ENCODE measurements at regions not wholly inside any gene's neighbourhood (a gene's known extent, or its start where the extent isn't known, plus 50 kb on each side); places are given as distances from the start of the nearest gene placed in this dataset.
"Not testable (repeated sequence)": the region's sequence is repeated elsewhere in the genome, so short reads cannot be mapped to it uniquely, and the experiment has no call there.

DNA sequence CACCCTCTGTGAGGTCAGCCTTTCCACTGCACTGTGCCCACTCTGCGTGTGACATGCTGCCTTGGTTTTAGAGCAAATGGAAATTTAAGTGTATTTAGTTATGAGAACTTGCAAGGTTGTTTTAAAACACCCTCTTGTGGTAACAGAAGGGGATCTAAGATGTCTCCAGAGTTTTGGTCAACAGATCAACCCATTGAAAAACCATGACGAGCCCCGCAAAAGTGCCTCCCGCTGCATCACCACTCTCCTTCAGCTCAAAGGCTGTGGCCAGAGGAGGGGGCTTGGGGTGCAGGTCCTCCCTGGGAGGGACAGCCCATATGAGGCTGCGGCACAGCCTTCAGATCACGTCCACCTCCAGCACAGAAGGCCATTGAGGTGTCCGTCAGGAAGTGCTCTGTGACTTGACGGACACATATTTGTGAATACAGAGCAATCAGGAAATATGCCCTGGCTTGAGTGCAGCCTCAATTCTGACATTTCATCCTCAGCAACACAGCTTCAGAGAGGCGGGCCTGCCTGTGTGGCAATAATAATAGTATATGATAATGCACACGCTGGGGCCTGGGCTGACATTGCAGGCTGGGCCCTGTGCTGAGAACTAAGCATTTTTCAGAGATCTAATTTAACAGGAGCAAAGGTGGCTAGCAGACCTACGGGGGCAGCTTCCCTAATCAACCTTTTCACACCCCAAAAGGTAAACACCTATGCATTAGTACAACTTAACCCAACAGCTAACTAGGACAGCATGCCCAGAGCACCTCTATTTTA lies 213.9 kb downstream of the ANAPC1 start:
- peaks cover 0 to 3% of the 10 kb centered on the region in 2 donors for H3K4me1 ChIP-seq
- DNase-seq (ENCODE audit: low spot score in 2 of 2): peak in 1 of 2 donors; percentile 55

DNA sequence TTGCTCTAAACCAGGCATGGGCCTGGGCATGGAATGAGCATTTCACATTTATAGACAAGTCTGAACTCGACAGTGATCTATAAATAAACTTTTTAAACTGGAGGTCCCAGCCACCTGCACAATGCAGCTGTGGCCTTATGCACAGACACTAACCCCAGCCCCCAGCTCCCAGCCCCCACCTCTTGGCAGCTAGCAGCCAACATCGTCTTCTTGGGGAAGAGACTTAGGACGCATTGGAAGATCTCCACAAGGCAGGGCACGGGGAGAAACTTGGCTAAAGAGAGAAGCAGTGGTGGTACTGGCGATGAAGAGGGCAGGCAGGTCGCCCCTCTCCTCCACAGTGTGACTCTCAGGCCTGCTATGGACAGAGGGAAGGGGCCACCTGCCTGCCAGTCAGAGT lies 213.2 kb downstream of the ANAPC1 start:
- Histone ChIP-seq H3K4me1 (peaks cover 0 to 3% of the 10 kb centered on the region in 2 donors), H3K36me3 (no peaks in the 10 kb centered on the region), H3K4me3 (no peak overlapping the region), H3K27me3 (no peaks in the 10 kb centered on the region), H3K9me3 (no peaks in the 10 kb centered on the region), H3K27ac (no peak overlapping the region)
- intact Hi-C loops (cut with DNase I): no loop called here
- DNase-seq (ENCODE audit: low spot score in 2 of 2): peak in 1 of 2 donors; percentile 51
- TF ChIP-seq, protein P1, sequence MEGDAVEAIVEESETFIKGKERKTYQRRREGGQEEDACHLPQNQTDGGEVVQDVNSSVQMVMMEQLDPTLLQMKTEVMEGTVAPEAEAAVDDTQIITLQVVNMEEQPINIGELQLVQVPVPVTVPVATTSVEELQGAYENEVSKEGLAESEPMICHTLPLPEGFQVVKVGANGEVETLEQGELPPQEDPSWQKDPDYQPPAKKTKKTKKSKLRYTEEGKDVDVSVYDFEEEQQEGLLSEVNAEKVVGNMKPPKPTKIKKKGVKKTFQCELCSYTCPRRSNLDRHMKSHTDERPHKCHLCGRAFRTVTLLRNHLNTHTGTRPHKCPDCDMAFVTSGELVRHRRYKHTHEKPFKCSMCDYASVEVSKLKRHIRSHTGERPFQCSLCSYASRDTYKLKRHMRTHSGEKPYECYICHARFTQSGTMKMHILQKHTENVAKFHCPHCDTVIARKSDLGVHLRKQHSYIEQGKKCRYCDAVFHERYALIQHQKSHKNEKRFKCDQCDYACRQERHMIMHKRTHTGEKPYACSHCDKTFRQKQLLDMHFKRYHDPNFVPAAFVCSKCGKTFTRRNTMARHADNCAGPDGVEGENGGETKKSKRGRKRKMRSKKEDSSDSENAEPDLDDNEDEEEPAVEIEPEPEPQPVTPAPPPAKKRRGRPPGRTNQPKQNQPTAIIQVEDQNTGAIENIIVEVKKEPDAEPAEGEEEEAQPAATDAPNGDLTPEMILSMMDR (IDR thresholded peaks at IDR 0.05): no peak

More for the DNA sequence above, 213.9 kb downstream of the ANAPC1 start:
- H3K9me3 ChIP-seq: no peaks in the 10 kb centered on the region
- H3K36me3 ChIP-seq: no peaks in the 10 kb centered on the region
- TF ChIP-seq, protein P1 (IDR thresholded peaks at IDR 0.05): no peak
- intact Hi-C loops (cut with DNase I): no loop called here
- no peak overlapping the region for H3K4me3 ChIP-seq
- no peak overlapping the region for H3K27ac ChIP-seq
- H3K27me3 ChIP-seq: no peaks in the 10 kb centered on the region

DNA sequence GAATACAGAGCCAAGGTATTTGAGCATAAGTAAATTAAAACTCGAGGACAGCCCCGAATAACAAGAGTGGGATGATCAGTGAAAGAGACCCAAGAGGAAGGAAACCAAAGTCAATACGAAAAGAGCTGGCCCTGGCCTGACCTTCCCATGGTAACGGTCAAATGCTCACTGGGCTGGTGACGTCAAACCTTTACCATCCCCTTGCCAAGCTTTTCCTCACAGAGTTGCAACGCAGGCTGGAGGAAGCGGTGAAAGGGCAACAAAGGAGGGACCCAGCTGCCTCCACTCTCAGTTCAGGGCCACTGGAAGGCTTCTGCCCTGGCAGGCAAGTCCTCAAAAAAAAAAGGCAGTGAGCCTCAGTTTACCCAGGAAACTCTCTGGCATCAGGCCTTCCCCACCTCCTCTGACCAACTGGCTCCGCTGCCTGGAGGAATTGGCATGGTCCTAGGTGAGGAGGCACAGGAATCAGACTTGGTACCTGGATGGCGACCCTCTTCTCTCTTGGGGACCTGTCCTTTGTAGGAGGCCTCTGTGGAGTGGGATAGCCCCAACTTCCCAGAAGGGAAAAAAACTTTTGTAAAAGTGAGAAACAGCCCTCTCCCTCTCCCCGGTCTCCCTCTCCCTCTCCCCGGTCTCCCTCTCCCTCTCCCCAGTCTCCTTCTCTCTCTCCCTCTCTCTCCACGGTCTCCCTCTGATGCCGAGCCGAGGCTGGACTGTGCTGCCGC lies 212.4 kb downstream of the ANAPC1 start:
- peaks cover 0 to 3% of the 10 kb centered on the region in 2 donors for H3K4me1 ChIP-seq
- no peaks in the 10 kb centered on the region for H3K9me3 ChIP-seq
- no peaks in the 10 kb centered on the region for H3K27me3 ChIP-seq
- H3K27ac ChIP-seq: peak overlapping the region in 1 of 2 donors; percentile 30
- H3K4me3 ChIP-seq: no peak overlapping the region
- intact Hi-C loops (cut with DNase I): no loop called here
- no peaks in the 10 kb centered on the region for H3K36me3 ChIP-seq
- TF ChIP-seq, protein P1 (IDR thresholded peaks at IDR 0.05): no peak
- DNase-seq (ENCODE audit: low spot score in 2 of 2): peak; percentile 22 to 80

DNA sequence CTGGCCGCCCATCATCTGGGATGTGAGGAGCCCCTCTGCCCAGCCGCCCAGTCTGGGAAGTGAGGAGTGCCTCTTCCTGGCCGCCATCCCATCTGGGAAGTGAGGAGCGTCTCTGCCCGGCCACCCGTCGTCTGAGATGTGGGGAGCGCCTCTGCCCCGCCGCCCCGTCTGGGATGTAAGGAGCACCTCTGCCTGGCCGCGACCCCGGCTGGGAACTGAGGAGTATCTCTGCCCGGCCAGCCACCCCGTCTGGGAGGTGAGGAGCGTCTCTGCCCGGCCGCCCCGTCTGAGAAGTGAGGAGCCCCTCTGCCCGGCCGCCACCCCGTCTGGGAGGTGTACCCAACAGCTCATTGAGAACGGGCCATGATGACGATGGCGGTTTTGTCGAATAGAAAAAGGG lies 211.4 kb downstream of the ANAPC1 start:
- H3K4me1 ChIP-seq; H3K9me3 ChIP-seq; H3K36me3 ChIP-seq; H3K27ac ChIP-seq; intact Hi-C loops (cut with DNase I); H3K27me3 ChIP-seq; H3K4me3 ChIP-seq: not testable (repeated sequence)
- DNase-seq (ENCODE audit: low spot score in 2 of 2): peak in 1 of 2 donors; percentile 18

DNA sequence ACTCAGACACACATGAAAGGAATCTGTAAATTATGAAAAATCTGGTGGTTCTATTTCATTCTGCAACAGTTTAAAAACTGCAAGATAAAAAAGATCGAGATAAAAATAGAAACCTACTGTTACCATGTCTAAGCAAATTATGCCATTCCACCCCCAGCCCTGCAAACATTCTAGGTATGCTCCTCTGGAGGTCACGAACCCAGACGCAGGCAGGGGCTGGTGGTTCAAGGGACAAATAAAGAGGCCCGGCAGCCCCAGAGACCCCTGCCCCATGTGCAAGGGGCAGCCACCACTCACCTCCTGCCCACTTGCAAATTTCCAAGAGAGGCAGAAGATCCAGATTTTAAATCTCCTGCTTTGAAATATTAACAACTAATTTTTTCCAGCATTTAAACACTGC lies 210.5 kb downstream of the ANAPC1 start:
- peak in 1 of 2 donors; percentile 42 for DNase-seq (ENCODE audit: low spot score in 2 of 2)
- no peak overlapping the region for H3K4me3 ChIP-seq
- H3K4me1 ChIP-seq: peaks cover 0 to 3% of the 10 kb centered on the region in 2 donors
- TF ChIP-seq, protein P1 (IDR thresholded peaks at IDR 0.05): no peak
- no peaks in the 10 kb centered on the region for H3K36me3 ChIP-seq
- intact Hi-C loops (cut with DNase I): no loop called here
- H3K27me3 ChIP-seq: no peaks in the 10 kb centered on the region
- no peak overlapping the region for H3K27ac ChIP-seq
- H3K9me3 ChIP-seq: no peaks in the 10 kb centered on the region

Measured in ascending aorta (tissue), 2 donors.